ENCODE measurements at regions not wholly inside any gene's neighbourhood (a gene's known extent, or its start where the extent isn't known, plus 50 kb on each side); places are given as distances from the start of the nearest gene placed in this dataset.

- TF ChIP-seq, protein P1, sequence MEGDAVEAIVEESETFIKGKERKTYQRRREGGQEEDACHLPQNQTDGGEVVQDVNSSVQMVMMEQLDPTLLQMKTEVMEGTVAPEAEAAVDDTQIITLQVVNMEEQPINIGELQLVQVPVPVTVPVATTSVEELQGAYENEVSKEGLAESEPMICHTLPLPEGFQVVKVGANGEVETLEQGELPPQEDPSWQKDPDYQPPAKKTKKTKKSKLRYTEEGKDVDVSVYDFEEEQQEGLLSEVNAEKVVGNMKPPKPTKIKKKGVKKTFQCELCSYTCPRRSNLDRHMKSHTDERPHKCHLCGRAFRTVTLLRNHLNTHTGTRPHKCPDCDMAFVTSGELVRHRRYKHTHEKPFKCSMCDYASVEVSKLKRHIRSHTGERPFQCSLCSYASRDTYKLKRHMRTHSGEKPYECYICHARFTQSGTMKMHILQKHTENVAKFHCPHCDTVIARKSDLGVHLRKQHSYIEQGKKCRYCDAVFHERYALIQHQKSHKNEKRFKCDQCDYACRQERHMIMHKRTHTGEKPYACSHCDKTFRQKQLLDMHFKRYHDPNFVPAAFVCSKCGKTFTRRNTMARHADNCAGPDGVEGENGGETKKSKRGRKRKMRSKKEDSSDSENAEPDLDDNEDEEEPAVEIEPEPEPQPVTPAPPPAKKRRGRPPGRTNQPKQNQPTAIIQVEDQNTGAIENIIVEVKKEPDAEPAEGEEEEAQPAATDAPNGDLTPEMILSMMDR (conservative IDR thresholded peaks at IDR 0.05; ENCODE audit: low read depth, low read length): no peak
- TF ChIP-seq EZH2 (IDR thresholded peaks at IDR 0.05; ENCODE audit: borderline replicate concordance, low read depth, low read length, poor library complexity, severe bottlenecking): no peak
Measured at GRCh38 chr12:108442067-108442466, 73.0 kb upstream of the FICD start.
